ENCODE measurements at regions not wholly inside any gene's neighbourhood (a gene's known extent, or its start where the extent isn't known, plus 50 kb on each side); places are given as distances from the start of the nearest gene placed in this dataset.

- TF ChIP-seq SUZ12 (IDR thresholded peaks at IDR 0.05; ENCODE audit: extremely low read depth, insufficient read depth, insufficient read length) (no peak), YY1 (IDR thresholded peaks at IDR 0.05; ENCODE audit: insufficient read depth, insufficient read length) (no peak)
Measured at GRCh38 chr5:143962201-143962600, 150.2 kb downstream of the HMHB1 start.
